Calu3 (cell line): ENCODE measurements at regions not wholly inside any gene's neighbourhood (a gene's known extent, or its start where the extent isn't known, plus 50 kb on each side); places are given as distances from the start of the nearest gene placed in this dataset.
"Not testable (repeated sequence)": the region's sequence is repeated elsewhere in the genome, so short reads cannot be mapped to it uniquely, and the experiment has no call there.

Source experiments
- BruUV-seq: library from RNA; stranded (reverse); fragments of 400-500 nt; replicated peaks from 2 replicates; lab custom pipeline; 2021; lab: Mats Ljungman, UMichigan
- CTCF ChIA-PET: fragments of 300-600 bp; sonication (Branson Sonifier 250); formaldehyde crosslinking; loops from one replicate; lab custom pipeline; 2022; ENCODE audit warnings: antibody characterized with exemption; lab: Charles Lee
- DNase-seq: peaks from one replicate; pipeline ENCODE4 v3.0.0; 2022
- H3K27ac Mint-ChIP-seq: one replicate; pipeline ENCODE4 v1.8.0; 2022; ENCODE audit warnings: mixed read lengths; ENCODE audit not compliant: unreplicated experiment
- H3K27me3 Mint-ChIP-seq: one replicate; pipeline ENCODE4 v1.8.0; 2022; ENCODE audit warnings: mixed read lengths; ENCODE audit not compliant: unreplicated experiment
- H3K36me3 Mint-ChIP-seq: one replicate; pipeline ENCODE4 v1.8.0; 2022; ENCODE audit warnings: mild to moderate bottlenecking, moderate library complexity, mixed read lengths; ENCODE audit not compliant: insufficient read depth, unreplicated experiment
- H3K4me1 Mint-ChIP-seq: one replicate; pipeline ENCODE4 v1.8.0; 2022; ENCODE audit warnings: mild to moderate bottlenecking, low read depth, mixed read lengths; ENCODE audit not compliant: unreplicated experiment
- H3K4me3 Mint-ChIP-seq: one replicate; pipeline ENCODE4 v1.8.0; 2022; ENCODE audit warnings: mild to moderate bottlenecking, low read depth, moderate library complexity, mixed read lengths; ENCODE audit not compliant: unreplicated experiment
- H3K9me3 Mint-ChIP-seq: one replicate; pipeline ENCODE4 v1.8.0; 2022; ENCODE audit warnings: low read depth, mixed read lengths; ENCODE audit not compliant: unreplicated experiment
- intact Hi-C: fragments of 100-400 bp; cut with micrococcal nuclease; formaldehyde crosslinking; loops from one replicate; pipeline ENCODE4 v1.10.0; 2022; ENCODE audit not compliant: unreplicated experiment
- TF ChIP-seq, protein P1 (sequence below): fragments of 200-600 bp; IDR thresholded peaks from one replicate; pipeline ENCODE4 v1.8.0; 2022; ENCODE audit warnings: antibody characterized with exemption; ENCODE audit not compliant: unreplicated experiment

DNA sequence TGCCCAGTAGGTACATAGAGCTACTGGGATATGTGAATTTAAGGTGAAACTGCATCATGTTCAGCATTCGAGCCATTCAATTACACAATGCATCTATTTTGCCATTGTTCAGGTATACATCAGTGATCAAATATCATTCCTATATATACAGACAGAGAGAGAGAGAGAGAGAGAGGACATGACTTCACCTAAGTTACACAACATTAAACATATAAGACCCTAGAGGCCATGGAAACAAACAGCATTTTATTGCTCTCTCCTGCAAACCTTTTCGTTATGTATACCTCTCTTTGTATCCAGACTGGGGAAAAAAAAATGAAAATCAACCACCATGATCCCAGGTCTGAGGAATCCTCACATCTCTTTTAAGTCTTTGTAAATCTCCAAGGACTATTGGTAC is 1829.1 kb downstream of the LRRC4C start:
- Mint-ChIP-seq H3K4me3 (no peak overlapping the region), H3K36me3 (no peaks in the 10 kb centered on the region), H3K27me3 (no peaks in the 10 kb centered on the region), H3K27ac (no peak overlapping the region), H3K4me1 (no peaks in the 10 kb centered on the region), H3K9me3 (peaks cover 14% of the 10 kb centered on the region)
- DNase-seq: no peak
- CTCF ChIA-PET: no interaction called here
- no TSS peak for BruUV-seq
- TF ChIP-seq, protein P1, sequence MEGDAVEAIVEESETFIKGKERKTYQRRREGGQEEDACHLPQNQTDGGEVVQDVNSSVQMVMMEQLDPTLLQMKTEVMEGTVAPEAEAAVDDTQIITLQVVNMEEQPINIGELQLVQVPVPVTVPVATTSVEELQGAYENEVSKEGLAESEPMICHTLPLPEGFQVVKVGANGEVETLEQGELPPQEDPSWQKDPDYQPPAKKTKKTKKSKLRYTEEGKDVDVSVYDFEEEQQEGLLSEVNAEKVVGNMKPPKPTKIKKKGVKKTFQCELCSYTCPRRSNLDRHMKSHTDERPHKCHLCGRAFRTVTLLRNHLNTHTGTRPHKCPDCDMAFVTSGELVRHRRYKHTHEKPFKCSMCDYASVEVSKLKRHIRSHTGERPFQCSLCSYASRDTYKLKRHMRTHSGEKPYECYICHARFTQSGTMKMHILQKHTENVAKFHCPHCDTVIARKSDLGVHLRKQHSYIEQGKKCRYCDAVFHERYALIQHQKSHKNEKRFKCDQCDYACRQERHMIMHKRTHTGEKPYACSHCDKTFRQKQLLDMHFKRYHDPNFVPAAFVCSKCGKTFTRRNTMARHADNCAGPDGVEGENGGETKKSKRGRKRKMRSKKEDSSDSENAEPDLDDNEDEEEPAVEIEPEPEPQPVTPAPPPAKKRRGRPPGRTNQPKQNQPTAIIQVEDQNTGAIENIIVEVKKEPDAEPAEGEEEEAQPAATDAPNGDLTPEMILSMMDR: no peak
- intact Hi-C loops: no loop called here

DNA sequence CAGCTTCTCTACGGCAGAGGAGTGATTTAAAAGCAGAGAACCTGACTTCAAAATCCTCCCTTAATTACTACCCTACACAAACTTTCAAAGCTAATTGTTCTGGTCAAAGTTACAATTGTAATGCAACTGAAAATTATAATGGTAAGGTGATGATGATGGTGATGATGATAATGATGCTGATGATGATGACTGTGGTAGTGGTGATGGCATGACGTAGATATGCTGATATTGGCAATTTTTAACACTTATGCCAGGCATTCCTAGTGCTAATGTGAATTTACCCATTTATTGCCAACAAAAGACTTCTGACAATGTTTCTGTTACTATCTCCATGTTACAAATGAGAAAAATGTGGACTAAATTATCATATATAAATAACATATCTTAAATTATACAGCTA is 1831.1 kb downstream of the LRRC4C start:
- no peak for DNase-seq
- TF ChIP-seq, protein P1: no peak
- BruUV-seq: no TSS peak
- no peaks in the 10 kb centered on the region for H3K36me3 Mint-ChIP-seq
- intact Hi-C loops: no loop called here
- H3K27ac Mint-ChIP-seq: no peak overlapping the region
- H3K4me3 Mint-ChIP-seq: no peak overlapping the region
- no peaks in the 10 kb centered on the region for H3K27me3 Mint-ChIP-seq
- peaks cover 11% of the 10 kb centered on the region for H3K9me3 Mint-ChIP-seq
- H3K4me1 Mint-ChIP-seq: no peaks in the 10 kb centered on the region
- CTCF ChIA-PET: no interaction called here

DNA sequence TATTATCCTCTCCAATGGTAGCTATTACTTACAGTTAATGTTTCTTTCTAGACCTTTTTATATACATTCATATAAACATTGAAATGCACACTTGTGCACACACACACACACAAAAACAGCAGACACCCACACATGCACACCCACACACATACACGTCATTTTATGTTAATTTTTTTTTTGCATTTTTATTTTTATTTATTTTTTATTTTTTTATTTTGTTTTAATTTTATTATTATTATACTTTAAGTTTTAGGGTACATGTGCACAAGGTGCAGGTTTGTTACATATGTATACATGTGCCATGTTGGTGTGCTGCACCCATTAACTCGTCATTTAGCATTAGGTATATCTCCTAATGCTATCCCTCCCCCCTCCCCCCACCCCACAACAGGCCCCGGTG is 1839.1 kb downstream of the LRRC4C start:
- H3K27ac Mint-ChIP-seq, H3K36me3 Mint-ChIP-seq, H3K4me3 Mint-ChIP-seq, H3K27me3 Mint-ChIP-seq, H3K9me3 Mint-ChIP-seq, BruUV-seq, CTCF ChIA-PET, H3K4me1 Mint-ChIP-seq, DNase-seq, intact Hi-C loops: not testable (repeated sequence)

DNA sequence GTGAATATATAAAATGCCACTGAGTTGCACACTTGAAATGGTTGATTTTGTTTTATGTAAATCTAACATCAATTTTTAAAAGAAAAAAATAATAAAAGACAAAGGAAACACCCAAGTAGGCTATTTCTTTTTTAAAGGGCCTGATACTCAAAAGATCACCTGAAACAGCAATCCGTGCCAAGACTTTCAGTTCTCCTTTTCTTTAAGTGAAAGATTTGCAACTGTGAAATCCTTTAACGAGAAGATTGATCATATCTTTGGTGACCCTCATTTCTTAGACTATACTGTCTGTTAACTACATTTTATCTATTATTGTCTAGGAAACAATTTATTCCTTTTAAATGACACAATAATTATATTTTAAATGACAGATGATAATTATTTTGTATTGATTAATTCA is 1841.5 kb downstream of the LRRC4C start:
- intact Hi-C loops: no loop called here
- Mint-ChIP-seq H3K27ac (no peak overlapping the region), H3K4me3 (no peak overlapping the region), H3K9me3 (peaks cover 2% of the 10 kb centered on the region), H3K36me3 (no peaks in the 10 kb centered on the region), H3K4me1 (no peaks in the 10 kb centered on the region), H3K27me3 (no peaks in the 10 kb centered on the region)
- CTCF ChIA-PET: no interaction called here
- no peak for DNase-seq
- TF ChIP-seq, protein P1: no peak
- no TSS peak for BruUV-seq

DNA sequence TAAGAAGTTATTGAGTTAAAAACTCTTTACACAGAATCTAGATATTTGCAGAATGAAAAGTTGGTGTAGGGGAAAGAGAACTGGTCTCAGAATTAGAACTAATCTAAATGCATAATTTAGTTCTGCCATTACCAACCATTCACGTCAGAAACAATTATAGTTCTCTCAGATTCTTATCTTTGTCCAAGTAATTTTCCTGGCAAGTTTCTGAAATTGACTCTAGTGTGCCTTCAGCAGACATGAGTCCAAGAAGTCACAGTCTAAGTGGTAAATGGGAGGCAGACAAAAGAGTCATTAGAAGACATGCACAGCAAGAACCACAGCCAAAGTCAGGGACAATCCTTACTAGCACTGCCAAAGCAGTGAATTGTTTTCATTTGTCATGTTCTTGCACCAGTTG is 1870.1 kb downstream of the LRRC4C start:
- intact Hi-C loops: no loop called here
- TF ChIP-seq, protein P1: no peak
- BruUV-seq: no TSS peak
- H3K4me3 Mint-ChIP-seq: no peak overlapping the region
- no peaks in the 10 kb centered on the region for H3K36me3 Mint-ChIP-seq
- H3K27me3 Mint-ChIP-seq: no peaks in the 10 kb centered on the region
- CTCF ChIA-PET: no interaction called here
- H3K4me1 Mint-ChIP-seq: no peaks in the 10 kb centered on the region
- DNase-seq: no peak
- H3K27ac Mint-ChIP-seq: no peak overlapping the region
- H3K9me3 Mint-ChIP-seq: no peaks in the 10 kb centered on the region
